22Rv1 (cell line): ENCODE measurements at regions not wholly inside any gene's neighbourhood (a gene's known extent, or its start where the extent isn't known, plus 50 kb on each side); places are given as distances from the start of the nearest gene placed in this dataset.

Source experiments
- ZFX ChIP-seq: fragments of 450-650 bp; IDR thresholded peaks from 2 replicates; pipeline ENCODE4 v1.6.1; 2017; ENCODE audit warnings: antibody characterized with exemption, borderline replicate concordance
- TF ChIP-seq, protein P1 (sequence below): fragments of 450-650 bp; IDR thresholded peaks from 2 replicates; pipeline ENCODE4 v1.5.1; 2017; ENCODE audit warnings: mild to moderate bottlenecking

DNA sequence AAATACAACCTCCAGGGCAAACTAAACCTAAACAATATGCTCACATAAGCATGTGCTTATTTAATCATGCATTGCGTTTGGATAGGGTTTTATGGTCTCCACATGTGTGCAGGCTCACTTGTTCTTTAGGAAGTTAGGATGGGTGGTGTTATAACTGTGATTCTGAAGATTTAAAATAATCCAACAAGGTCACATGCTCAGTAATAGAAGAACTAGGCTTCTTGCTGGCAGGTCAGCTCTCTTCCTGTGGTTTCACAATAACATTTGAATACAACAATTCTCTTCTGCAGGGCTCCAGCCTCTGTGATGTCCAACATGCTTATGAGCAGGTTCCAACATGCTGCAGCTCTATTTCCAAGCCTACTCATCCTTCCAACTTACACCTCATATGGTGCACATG is 84.0 kb downstream of the MYL12B start:
- TF ChIP-seq, protein P1, sequence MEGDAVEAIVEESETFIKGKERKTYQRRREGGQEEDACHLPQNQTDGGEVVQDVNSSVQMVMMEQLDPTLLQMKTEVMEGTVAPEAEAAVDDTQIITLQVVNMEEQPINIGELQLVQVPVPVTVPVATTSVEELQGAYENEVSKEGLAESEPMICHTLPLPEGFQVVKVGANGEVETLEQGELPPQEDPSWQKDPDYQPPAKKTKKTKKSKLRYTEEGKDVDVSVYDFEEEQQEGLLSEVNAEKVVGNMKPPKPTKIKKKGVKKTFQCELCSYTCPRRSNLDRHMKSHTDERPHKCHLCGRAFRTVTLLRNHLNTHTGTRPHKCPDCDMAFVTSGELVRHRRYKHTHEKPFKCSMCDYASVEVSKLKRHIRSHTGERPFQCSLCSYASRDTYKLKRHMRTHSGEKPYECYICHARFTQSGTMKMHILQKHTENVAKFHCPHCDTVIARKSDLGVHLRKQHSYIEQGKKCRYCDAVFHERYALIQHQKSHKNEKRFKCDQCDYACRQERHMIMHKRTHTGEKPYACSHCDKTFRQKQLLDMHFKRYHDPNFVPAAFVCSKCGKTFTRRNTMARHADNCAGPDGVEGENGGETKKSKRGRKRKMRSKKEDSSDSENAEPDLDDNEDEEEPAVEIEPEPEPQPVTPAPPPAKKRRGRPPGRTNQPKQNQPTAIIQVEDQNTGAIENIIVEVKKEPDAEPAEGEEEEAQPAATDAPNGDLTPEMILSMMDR, result no peak
- no peak for TF ChIP-seq ZFX
